ENCODE measurements at regions not wholly inside any gene's neighbourhood (a gene's known extent, or its start where the extent isn't known, plus 50 kb on each side); places are given as distances from the start of the nearest gene placed in this dataset.

DNA sequence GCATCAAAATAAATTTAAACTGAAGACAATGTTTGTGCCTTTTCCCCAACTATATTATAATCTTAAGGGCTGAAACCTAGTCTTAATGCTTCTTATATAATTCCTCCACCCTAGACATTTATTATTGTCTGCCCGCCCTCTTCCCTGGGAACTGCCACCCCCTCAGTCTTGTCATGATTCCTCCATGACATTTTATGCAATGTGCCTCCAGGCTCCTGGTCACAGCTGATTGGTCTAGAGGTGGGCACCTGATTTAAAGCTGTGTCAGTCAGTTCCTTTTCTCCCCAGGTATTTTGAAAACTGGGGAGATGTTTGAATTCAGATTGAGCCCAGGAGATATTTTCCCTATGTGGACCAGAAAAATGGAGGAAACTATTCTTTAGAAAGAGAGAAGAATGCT, 401.4 kb downstream of the PCNX1 start:
- TF ChIP-seq POLR2A (IDR thresholded peaks at IDR 0.05), result no peak
- TF ChIP-seq, protein P1, sequence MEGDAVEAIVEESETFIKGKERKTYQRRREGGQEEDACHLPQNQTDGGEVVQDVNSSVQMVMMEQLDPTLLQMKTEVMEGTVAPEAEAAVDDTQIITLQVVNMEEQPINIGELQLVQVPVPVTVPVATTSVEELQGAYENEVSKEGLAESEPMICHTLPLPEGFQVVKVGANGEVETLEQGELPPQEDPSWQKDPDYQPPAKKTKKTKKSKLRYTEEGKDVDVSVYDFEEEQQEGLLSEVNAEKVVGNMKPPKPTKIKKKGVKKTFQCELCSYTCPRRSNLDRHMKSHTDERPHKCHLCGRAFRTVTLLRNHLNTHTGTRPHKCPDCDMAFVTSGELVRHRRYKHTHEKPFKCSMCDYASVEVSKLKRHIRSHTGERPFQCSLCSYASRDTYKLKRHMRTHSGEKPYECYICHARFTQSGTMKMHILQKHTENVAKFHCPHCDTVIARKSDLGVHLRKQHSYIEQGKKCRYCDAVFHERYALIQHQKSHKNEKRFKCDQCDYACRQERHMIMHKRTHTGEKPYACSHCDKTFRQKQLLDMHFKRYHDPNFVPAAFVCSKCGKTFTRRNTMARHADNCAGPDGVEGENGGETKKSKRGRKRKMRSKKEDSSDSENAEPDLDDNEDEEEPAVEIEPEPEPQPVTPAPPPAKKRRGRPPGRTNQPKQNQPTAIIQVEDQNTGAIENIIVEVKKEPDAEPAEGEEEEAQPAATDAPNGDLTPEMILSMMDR (IDR thresholded peaks at IDR 0.05), result no peak

Measured in lower leg skin (tissue), 3 donors.